Suppressor macrophage treated with lipopolysaccharide for 1 hour (primary cell): ENCODE measurements at regions not wholly inside any gene's neighbourhood (a gene's known extent, or its start where the extent isn't known, plus 50 kb on each side); places are given as distances from the start of the nearest gene placed in this dataset.

Experiments used
- DNase-seq, 3 donors: peaks; one replicate each; pipeline ENCODE4 v3.0.0-alpha.2; 2020 to 2022

- no peak for DNase-seq
Observed at GRCh38 chr4:26140150-26140898, 180.5 kb upstream of the RBPJ start.

GRCh38 chr4:26141051-26141721 lies 179.6 kb upstream of the RBPJ start:
- no peak for DNase-seq

- DNase-seq = peak; percentile 67 to 70 (median 69)
Observed at GRCh38 chr4:26141911-26142638, 178.7 kb upstream of the RBPJ start.

- DNase-seq = peak; percentile 20 to 38 (median 26)
Observed at GRCh38 chr4:26144526-26145155, 176.2 kb upstream of the RBPJ start.

- no peak for DNase-seq
Observed at GRCh38 chr4:26145212-26145611, 175.6 kb upstream of the RBPJ start.

- DNase-seq = peak in 2 of 3 donors; percentile 32 to 34
Observed at GRCh38 chr4:26148927-26149326, 171.9 kb upstream of the RBPJ start.

- DNase-seq = peak; percentile 47 to 72 (median 68)
Observed at GRCh38 chr4:26150948-26151347, 169.9 kb upstream of the RBPJ start.

GRCh38 chr4:26151615-26152014 lies 169.2 kb upstream of the RBPJ start:
- no peak for DNase-seq

GRCh38 chr4:26152056-26152455 lies 168.8 kb upstream of the RBPJ start:
- no peak for DNase-seq

- DNase-seq = no peak
Observed at GRCh38 chr4:26157541-26157940, 163.3 kb upstream of the RBPJ start.

GRCh38 chr4:26160591-26160990 lies 160.2 kb upstream of the RBPJ start:
- DNase-seq = peak in 1 of 3 donors; percentile 28

GRCh38 chr4:26161030-26161824 lies 159.6 kb upstream of the RBPJ start:
- DNase-seq = peak in 1 of 3 donors; percentile 16

GRCh38 chr4:26162101-26162500 lies 158.7 kb upstream of the RBPJ start:
- DNase-seq = peak; percentile 41 to 50 (median 48)

- DNase-seq = no peak
Observed at GRCh38 chr4:26163425-26164362, 157.1 kb upstream of the RBPJ start.

GRCh38 chr4:26171501-26171900 lies 149.3 kb upstream of the RBPJ start:
- no peak for DNase-seq

- no peak for DNase-seq
Observed at GRCh38 chr4:26171941-26172340, 148.9 kb upstream of the RBPJ start.

GRCh38 chr4:26173619-26174018 lies 147.2 kb upstream of the RBPJ start:
- DNase-seq = no peak

GRCh38 chr4:26174027-26174426 lies 146.8 kb upstream of the RBPJ start:
- no peak for DNase-seq

- peak in 1 of 3 donors; percentile 13 for DNase-seq
Observed at GRCh38 chr4:26175006-26175786, 145.6 kb upstream of the RBPJ start.

- no peak for DNase-seq
Observed at GRCh38 chr4:26175905-26176470, 144.8 kb upstream of the RBPJ start.
